Chondrocyte (in vitro differentiated cells): ENCODE measurements at regions not wholly inside any gene's neighbourhood (a gene's known extent, or its start where the extent isn't known, plus 50 kb on each side); places are given as distances from the start of the nearest gene placed in this dataset.

Experiments
- DNase-seq: peaks from one replicate; pipeline ENCODE4 v3.0.0; 2021; ENCODE audit warnings: mixed read lengths, low spot score
- H3K27ac Mint-ChIP-seq: one replicate; pipeline ENCODE4 v1.8.0; 2021; ENCODE audit warnings: mild to moderate bottlenecking, moderate library complexity, mixed read lengths; ENCODE audit not compliant: unreplicated experiment
- H3K27me3 Mint-ChIP-seq: 2 replicates; pipeline ENCODE4 v1.8.0; 2021; ENCODE audit warnings: low read depth, mixed read lengths
- H3K36me3 Mint-ChIP-seq: 2 replicates; pipeline ENCODE4 v1.8.0; 2021; ENCODE audit warnings: low read depth, mixed read lengths
- H3K4me1 Mint-ChIP-seq: 2 replicates; pipeline ENCODE4 v1.8.0; 2021; ENCODE audit warnings: low read depth, mild to moderate bottlenecking, mixed read lengths
- H3K4me3 Mint-ChIP-seq: one replicate; pipeline ENCODE4 v1.8.0; 2021; ENCODE audit warnings: mild to moderate bottlenecking, moderate library complexity, mixed read lengths; ENCODE audit not compliant: unreplicated experiment
- H3K9me3 Mint-ChIP-seq: 2 replicates; pipeline ENCODE4 v1.8.0; 2021; ENCODE audit warnings: low read depth, mixed read lengths
- TF ChIP-seq, protein P1 (sequence below): fragments of 200-600 bp; sonication (generic); IDR thresholded peaks from 2 replicates; pipeline ENCODE4 v1.5.0; 2021; ENCODE audit warnings: antibody characterized with exemption, mild to moderate bottlenecking, moderate library complexity

- no peaks in the 10 kb centered on the region for H3K27me3 Mint-ChIP-seq
- no peak for DNase-seq
- no peak overlapping the region for H3K4me3 Mint-ChIP-seq
- peaks cover 47% of the 10 kb centered on the region for H3K9me3 Mint-ChIP-seq
- H3K36me3 Mint-ChIP-seq = no peaks in the 10 kb centered on the region
- no peak overlapping the region for H3K27ac Mint-ChIP-seq
- TF ChIP-seq, protein P1, sequence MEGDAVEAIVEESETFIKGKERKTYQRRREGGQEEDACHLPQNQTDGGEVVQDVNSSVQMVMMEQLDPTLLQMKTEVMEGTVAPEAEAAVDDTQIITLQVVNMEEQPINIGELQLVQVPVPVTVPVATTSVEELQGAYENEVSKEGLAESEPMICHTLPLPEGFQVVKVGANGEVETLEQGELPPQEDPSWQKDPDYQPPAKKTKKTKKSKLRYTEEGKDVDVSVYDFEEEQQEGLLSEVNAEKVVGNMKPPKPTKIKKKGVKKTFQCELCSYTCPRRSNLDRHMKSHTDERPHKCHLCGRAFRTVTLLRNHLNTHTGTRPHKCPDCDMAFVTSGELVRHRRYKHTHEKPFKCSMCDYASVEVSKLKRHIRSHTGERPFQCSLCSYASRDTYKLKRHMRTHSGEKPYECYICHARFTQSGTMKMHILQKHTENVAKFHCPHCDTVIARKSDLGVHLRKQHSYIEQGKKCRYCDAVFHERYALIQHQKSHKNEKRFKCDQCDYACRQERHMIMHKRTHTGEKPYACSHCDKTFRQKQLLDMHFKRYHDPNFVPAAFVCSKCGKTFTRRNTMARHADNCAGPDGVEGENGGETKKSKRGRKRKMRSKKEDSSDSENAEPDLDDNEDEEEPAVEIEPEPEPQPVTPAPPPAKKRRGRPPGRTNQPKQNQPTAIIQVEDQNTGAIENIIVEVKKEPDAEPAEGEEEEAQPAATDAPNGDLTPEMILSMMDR = no peak
- H3K4me1 Mint-ChIP-seq = no peaks in the 10 kb centered on the region
Observed at GRCh38 chr15:46170326-46170725, 535.5 kb downstream of the SQOR start.

DNA sequence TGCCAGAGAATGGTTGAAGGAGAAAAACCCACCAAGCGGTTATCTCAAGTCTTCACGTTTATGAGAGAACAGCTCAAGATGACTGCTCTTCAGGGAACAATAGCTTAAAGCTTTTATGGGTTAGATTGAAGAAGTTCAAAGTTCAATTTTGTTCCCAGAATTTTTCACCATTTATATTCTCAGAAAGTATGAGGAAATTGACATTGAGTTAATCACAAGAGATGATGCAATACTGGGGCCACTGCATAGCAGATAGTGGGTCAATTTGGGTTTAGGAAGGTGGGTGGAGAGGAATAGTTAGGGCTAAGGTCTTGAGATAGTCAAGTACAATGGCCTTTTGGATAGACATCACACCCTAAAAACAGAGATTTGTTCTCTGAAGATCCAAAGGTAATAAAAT is 539.3 kb downstream of the SQOR start:
- TF ChIP-seq, protein P1 = no peak
- Mint-ChIP-seq H3K27ac (no peak overlapping the region), H3K9me3 (peaks cover 51% of the 10 kb centered on the region), H3K27me3 (no peaks in the 10 kb centered on the region), H3K4me3 (no peak overlapping the region), H3K4me1 (no peaks in the 10 kb centered on the region), H3K36me3 (no peaks in the 10 kb centered on the region)
- no peak for DNase-seq

- TF ChIP-seq, protein P1 = no peak
- Mint-ChIP-seq H3K4me3 (no peak overlapping the region), H3K4me1 (no peaks in the 10 kb centered on the region), H3K27me3 (no peaks in the 10 kb centered on the region), H3K36me3 (no peaks in the 10 kb centered on the region), H3K27ac (no peak overlapping the region), H3K9me3 (peaks cover 44% of the 10 kb centered on the region)
- DNase-seq = no peak
Observed at GRCh38 chr15:46177219-46177618, 542.4 kb downstream of the SQOR start.

GRCh38 chr15:46178138-46178537 is 543.3 kb downstream of the SQOR start:
- Mint-ChIP-seq H3K36me3 (no peaks in the 10 kb centered on the region), H3K4me1 (no peaks in the 10 kb centered on the region), H3K4me3 (no peak overlapping the region), H3K27me3 (no peaks in the 10 kb centered on the region), H3K27ac (no peak overlapping the region), H3K9me3 (peaks cover 46% of the 10 kb centered on the region)
- TF ChIP-seq, protein P1 = no peak
- no peak for DNase-seq

GRCh38 chr15:46207341-46207740 is 572.5 kb downstream of the SQOR start:
- Mint-ChIP-seq H3K27ac (no peak overlapping the region), H3K27me3 (no peaks in the 10 kb centered on the region), H3K9me3 (peaks cover 22% of the 10 kb centered on the region), H3K4me3 (no peak overlapping the region), H3K4me1 (no peaks in the 10 kb centered on the region), H3K36me3 (no peaks in the 10 kb centered on the region)
- TF ChIP-seq, protein P1 = no peak
- DNase-seq = no peak
